OCI-LY1 (cell line): ENCODE measurements at regions not wholly inside any gene's neighbourhood (a gene's known extent, or its start where the extent isn't known, plus 50 kb on each side); places are given as distances from the start of the nearest gene placed in this dataset.

Experiments
- CTCF ChIP-seq: fragments of 200-600 bp; sonication (generic), shearing (Covaris generic); IDR thresholded peaks from 2 replicates; pipeline ENCODE4 v1.5.1; 2017; ENCODE audit warnings: mild to moderate bottlenecking, antibody characterized with exemption, low read length, moderate library complexity, mixed read lengths
- EZH2 ChIP-seq: fragments of 200-600 bp; sonication (generic), shearing (Covaris generic); IDR thresholded peaks from 2 replicates; pipeline ENCODE4 v1.8.0; 2017; ENCODE audit warnings: borderline replicate concordance, mixed run types, mild to moderate bottlenecking, antibody characterized with exemption, low read length, moderate library complexity, mixed read lengths

- TF ChIP-seq CTCF, result no peak
- no peak for TF ChIP-seq EZH2
Observed at GRCh38 chr11:33413301-33413700, 156.1 kb downstream of the HIPK3 start.
